Endothelial cell (in vitro differentiated cells): ENCODE measurements at regions not wholly inside any gene's neighbourhood (a gene's known extent, or its start where the extent isn't known, plus 50 kb on each side); places are given as distances from the start of the nearest gene placed in this dataset.
"Not testable (repeated sequence)": the region's sequence is repeated elsewhere in the genome, so short reads cannot be mapped to it uniquely, and the experiment has no call there.

Source experiments
- DNase-seq: peaks from one replicate; pipeline ENCODE4 v3.0.0; 2021; ENCODE audit warnings: low spot score
- H3K27ac Mint-ChIP-seq: one replicate; pipeline ENCODE4 v1.8.0; 2021; ENCODE audit warnings: mixed read lengths, inconsistent platforms; ENCODE audit not compliant: unreplicated experiment
- H3K27me3 Mint-ChIP-seq: one replicate; pipeline ENCODE4 v1.8.0; 2021; ENCODE audit warnings: mild to moderate bottlenecking, moderate library complexity, mixed read lengths, inconsistent platforms; ENCODE audit not compliant: unreplicated experiment
- H3K36me3 Mint-ChIP-seq: one replicate; pipeline ENCODE4 v1.8.0; 2021; ENCODE audit warnings: mild to moderate bottlenecking, low read depth, mixed read lengths, inconsistent platforms; ENCODE audit not compliant: unreplicated experiment
- H3K4me1 Mint-ChIP-seq: one replicate; pipeline ENCODE4 v1.8.0; 2021; ENCODE audit warnings: mild to moderate bottlenecking, mixed read lengths, inconsistent platforms; ENCODE audit not compliant: unreplicated experiment
- H3K4me3 Mint-ChIP-seq: one replicate; pipeline ENCODE4 v1.8.0; 2021; ENCODE audit warnings: mild to moderate bottlenecking, mixed read lengths, inconsistent platforms; ENCODE audit not compliant: unreplicated experiment
- H3K9me3 Mint-ChIP-seq: one replicate; pipeline ENCODE4 v1.8.0; 2021; ENCODE audit warnings: mixed read lengths, inconsistent platforms; ENCODE audit not compliant: unreplicated experiment
- CTCF ChIP-seq: fragments of 200-600 bp; sonication (generic); IDR thresholded peaks from one replicate; pipeline ENCODE4 v1.5.0; 2021; ENCODE audit warnings: antibody characterized with exemption; ENCODE audit not compliant: unreplicated experiment

DNA sequence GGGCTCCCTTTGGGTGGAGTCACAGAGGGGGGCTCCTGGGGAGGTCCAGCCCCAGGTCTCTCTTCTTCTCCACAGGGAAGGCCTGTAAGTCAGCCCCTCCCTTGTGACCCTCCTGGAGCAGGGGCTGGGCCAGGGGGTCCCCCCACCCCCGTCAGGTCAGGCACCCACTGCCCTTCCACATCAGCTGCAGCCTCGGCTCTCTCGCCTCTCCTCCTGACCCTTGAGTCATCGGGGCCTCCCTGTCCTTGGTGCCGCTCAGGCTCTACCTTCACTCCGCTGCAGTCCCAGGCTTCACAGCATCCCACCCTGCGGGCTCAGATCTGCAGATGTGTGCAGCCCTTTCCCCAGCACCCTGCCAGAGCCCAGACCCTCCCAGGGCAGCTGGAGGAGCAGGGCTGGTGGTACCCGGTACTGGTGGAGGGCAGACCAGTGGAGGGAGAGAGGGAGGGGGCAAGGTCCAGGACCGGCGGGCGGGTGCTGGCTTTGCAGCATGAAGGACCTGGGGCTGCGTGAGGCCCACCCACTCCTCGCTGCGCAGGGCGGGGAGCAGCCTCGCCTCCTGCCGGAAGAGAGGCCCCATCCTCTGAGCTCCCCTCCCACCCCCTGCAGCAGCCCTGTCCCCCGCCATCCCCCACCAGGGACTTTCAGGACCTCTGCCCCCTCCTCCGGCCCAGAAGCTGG, 117.1 kb downstream of the FAM53A start:
- no peaks in the 10 kb centered on the region for H3K4me1 Mint-ChIP-seq
- peaks cover 6% of the 10 kb centered on the region for H3K27me3 Mint-ChIP-seq
- TF ChIP-seq CTCF: no peak
- H3K9me3 Mint-ChIP-seq: no peaks in the 10 kb centered on the region
- H3K36me3 Mint-ChIP-seq: no peaks in the 10 kb centered on the region
- no peak overlapping the region for H3K27ac Mint-ChIP-seq
- H3K4me3 Mint-ChIP-seq: no peak overlapping the region
- no peak for DNase-seq

GRCh38 chr4:1566301-1566837, 117.7 kb downstream of the FAM53A start:
- H3K4me1 Mint-ChIP-seq, H3K36me3 Mint-ChIP-seq, H3K27ac Mint-ChIP-seq: not testable (repeated sequence)

DNA sequence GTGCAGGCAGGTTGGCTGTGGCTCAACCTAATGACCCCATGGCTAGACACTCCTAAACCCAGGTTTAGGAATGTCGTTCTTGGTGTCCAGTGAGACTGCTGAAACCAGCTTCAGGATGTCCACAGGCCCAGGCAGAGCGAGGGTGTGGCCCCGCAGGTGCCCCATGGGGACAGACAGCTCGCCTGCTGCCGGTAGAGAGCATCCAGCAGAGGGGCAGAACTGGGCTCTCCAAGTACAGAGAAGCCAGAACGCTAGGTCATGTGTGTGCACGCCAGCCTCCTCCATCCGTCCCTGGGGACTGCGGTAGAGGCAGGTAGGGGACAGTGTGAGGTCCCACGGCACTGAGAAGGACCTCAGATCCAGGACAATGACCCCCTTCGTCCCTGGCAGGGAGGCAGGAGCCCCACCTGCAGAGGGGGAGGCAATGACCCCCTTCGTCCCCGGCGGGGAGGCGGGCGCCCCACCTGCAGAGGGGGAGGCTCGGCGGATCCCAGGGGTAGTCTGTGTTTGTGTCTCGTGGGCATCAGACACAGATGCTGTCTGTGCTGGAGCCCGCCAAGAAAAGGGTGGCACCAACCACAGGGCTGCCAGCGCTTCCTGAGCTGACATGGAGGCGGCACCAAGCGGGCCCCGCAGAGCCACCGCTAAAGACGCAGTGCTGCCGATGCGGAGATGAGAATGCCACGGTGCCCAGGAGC, 118.4 kb downstream of the FAM53A start:
- H3K9me3 Mint-ChIP-seq: no peaks in the 10 kb centered on the region

More at GRCh38 chr4:1566301-1566837, 117.7 kb downstream of the FAM53A start:
- H3K9me3 Mint-ChIP-seq, H3K27me3 Mint-ChIP-seq, H3K4me3 Mint-ChIP-seq, DNase-seq: not testable (repeated sequence)

DNA sequence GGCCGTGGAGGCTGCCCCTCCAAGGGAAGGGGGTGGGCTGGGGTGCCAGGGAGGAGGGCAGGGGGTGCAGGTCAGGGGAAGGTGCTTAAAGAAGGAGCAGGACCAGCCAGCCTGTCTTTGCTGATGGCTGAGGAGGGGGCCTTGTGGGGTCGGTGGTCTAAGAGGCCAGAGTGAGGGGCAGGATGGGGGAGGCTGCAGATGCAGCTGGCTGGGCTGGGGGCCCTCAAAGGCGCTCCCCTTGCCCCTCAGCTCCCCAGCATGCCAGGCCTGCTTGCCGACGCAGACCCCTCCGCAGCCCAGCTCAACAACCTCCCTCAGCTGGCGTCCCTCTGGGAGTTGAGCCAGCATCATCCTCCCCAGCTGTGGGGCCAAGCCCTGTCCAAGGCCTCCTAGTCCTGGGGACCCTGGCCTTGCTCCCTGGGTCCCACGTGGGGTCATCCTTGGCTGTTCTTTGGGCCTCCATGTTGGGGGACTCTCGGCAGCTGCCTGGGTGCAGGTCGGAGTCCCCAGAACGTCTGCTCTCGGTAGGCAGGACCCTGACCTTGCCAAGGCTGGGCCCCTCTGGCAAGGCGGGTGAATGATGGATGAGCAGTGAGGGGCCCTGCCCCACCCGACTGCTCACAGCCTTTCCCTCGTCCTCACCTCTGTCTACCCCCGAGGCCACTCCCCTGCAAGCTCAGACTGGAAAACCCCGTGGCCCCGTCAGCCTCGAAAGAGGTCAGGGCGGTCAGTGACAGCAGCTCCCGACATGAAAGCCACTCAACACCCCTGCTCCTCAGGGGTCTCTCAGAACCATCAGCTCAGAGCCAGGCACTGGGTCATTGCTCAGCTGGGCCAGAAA, 119.4 kb downstream of the FAM53A start:
- H3K4me3 Mint-ChIP-seq: no peak overlapping the region
- no peak overlapping the region for H3K27ac Mint-ChIP-seq
- DNase-seq: no peak
- H3K9me3 Mint-ChIP-seq: no peaks in the 10 kb centered on the region
- no peaks in the 10 kb centered on the region for H3K36me3 Mint-ChIP-seq
- TF ChIP-seq CTCF: no peak
- H3K27me3 Mint-ChIP-seq: peaks cover 11% of the 10 kb centered on the region
- H3K4me1 Mint-ChIP-seq: no peaks in the 10 kb centered on the region

More for the DNA sequence above, 118.4 kb downstream of the FAM53A start:
- no peak overlapping the region for H3K27ac Mint-ChIP-seq
- no peaks in the 10 kb centered on the region for H3K4me1 Mint-ChIP-seq
- no peaks in the 10 kb centered on the region for H3K36me3 Mint-ChIP-seq
- peaks cover 9% of the 10 kb centered on the region for H3K27me3 Mint-ChIP-seq
- DNase-seq: no peak
- no peak for TF ChIP-seq CTCF
- H3K4me3 Mint-ChIP-seq: no peak overlapping the region

GRCh38 chr4:1563768-1564485, 120.2 kb downstream of the FAM53A start:
- H3K27ac Mint-ChIP-seq: no peak overlapping the region
- H3K4me1 Mint-ChIP-seq: no peaks in the 10 kb centered on the region
- no peak overlapping the region for H3K4me3 Mint-ChIP-seq
- TF ChIP-seq CTCF: no peak
- no peaks in the 10 kb centered on the region for H3K36me3 Mint-ChIP-seq
- DNase-seq: no peak
- H3K27me3 Mint-ChIP-seq: peaks cover 9% of the 10 kb centered on the region
- H3K9me3 Mint-ChIP-seq: no peaks in the 10 kb centered on the region
